ENCODE measurements at regions not wholly inside any gene's neighbourhood (a gene's known extent, or its start where the extent isn't known, plus 50 kb on each side); places are given as distances from the start of the nearest gene placed in this dataset.
"Not testable (repeated sequence)": the region's sequence is repeated elsewhere in the genome, so short reads cannot be mapped to it uniquely, and the experiment has no call there.

DNA sequence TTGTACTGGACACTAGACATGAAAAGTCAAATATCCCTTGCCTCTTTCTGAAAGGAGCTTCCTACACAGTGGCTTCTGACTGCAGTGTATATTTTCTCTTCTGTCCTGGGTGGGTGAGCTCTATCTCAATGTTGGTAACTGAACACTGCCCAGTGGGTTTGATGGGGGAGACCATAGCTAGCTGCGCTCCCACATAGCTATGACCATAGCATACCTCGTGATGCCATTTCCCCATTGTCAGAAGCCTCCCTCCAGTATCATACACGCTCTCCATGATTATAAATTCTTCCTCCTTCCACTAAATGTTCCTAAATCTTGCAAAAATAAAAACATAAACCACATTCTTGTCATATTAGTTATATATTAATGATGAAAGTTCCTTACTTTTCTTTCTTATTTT, 2134.7 kb upstream of the DEFB115 start:
- H3K4me1 ChIP-seq (ENCODE audit: control insufficient read depth, low read depth, low read length); H3K36me3 ChIP-seq (ENCODE audit: control insufficient read depth, low read depth, low read length); H3K9ac ChIP-seq (ENCODE audit: low read length); H3K27ac ChIP-seq (ENCODE audit: low read length); H3K4me3 ChIP-seq (ENCODE audit: low read length); H3K27me3 ChIP-seq (ENCODE audit: control insufficient read depth, insufficient read depth, low read length): not testable (repeated sequence)
- peaks cover 67% of the 10 kb centered on the region for H3K9me3 ChIP-seq (ENCODE audit: control insufficient read depth, low read depth, low read length)

DNA sequence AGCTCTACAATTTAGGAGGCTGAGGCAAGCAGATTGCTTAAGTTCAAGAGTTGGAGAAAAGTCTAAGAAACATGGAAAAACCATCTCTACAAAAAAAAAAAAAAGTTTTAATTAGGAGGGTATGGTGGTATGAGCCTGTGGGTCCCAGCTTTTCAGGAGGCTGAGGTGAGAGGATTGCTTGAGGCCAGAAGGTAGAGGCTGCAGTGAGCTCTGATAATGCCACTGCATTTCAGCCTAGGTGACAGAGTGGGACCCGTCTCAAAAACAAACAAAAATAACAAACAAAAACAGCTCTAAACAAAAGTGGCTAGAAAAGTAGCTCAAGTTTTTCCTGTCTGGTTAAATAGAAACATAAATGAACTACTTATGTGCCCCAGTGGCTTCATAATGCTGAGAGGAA, 2133.6 kb upstream of the DEFB115 start:
- Histone ChIP-seq H3K36me3 (ENCODE audit: control insufficient read depth, low read depth, low read length) (no peaks in the 10 kb centered on the region), H3K4me1 (ENCODE audit: control insufficient read depth, low read depth, low read length) (no peaks in the 10 kb centered on the region), H3K27me3 (ENCODE audit: control insufficient read depth, insufficient read depth, low read length) (no peaks in the 10 kb centered on the region), H3K4me3 (ENCODE audit: low read length) (no peak overlapping the region), H3K27ac (ENCODE audit: low read length) (no peak overlapping the region), H3K9me3 (ENCODE audit: control insufficient read depth, low read depth, low read length) (peaks cover 56% of the 10 kb centered on the region), H3K9ac (ENCODE audit: low read length) (no peak overlapping the region)
